Loucy (cell line): ENCODE measurements at regions not wholly inside any gene's neighbourhood (a gene's known extent, or its start where the extent isn't known, plus 50 kb on each side); places are given as distances from the start of the nearest gene placed in this dataset.

Experiments used
- CTCF ChIP-seq: fragments of 200-600 bp; sonication (generic); conservative IDR thresholded peaks from 2 replicates; pipeline ENCODE4 v1.5.1; 2014; ENCODE audit warnings: mild to moderate bottlenecking, antibody characterized with exemption, low read length
- EZH2phosphoT487 ChIP-seq: fragments of 200-600 bp; IDR thresholded peaks from 2 replicates; pipeline ENCODE4 v1.6.1; 2018; ENCODE audit warnings: antibody characterized with exemption, mild to moderate bottlenecking, moderate library complexity, borderline replicate concordance

DNA sequence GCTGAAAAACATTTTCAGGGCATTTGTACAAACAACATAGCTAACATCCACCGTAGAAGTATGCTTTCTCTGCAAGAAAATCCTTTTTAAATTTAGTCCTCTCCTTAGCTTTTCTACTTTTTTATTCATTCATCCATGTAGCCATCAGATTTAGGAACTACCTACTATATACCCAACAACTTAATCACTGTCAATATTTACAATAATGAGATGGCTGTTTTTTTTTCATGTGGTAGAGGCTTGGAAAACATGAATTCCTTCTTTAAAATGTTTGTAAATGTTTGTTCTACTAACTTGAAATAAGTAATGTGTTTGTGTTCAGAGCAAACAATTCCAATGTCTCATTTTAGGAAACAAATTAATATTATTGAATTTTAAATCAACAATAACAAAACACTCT is 78.2 kb upstream of the CAV2 start:
- TF ChIP-seq CTCF, result no peak
- no peak for TF ChIP-seq EZH2phosphoT487
